Heart right ventricle (tissue), 16 donors: ENCODE measurements at regions not wholly inside any gene's neighbourhood (a gene's known extent, or its start where the extent isn't known, plus 50 kb on each side); places are given as distances from the start of the nearest gene placed in this dataset.
"Not testable (repeated sequence)": the region's sequence is repeated elsewhere in the genome, so short reads cannot be mapped to it uniquely, and the experiment has no call there.

Experiments used
- ATAC-seq, 8 donors: fragments of 200-7000 bp; cut with Tn5 transposase; one replicate each; pipeline ENCODE4 v1.9.1; 2020; ENCODE audit warnings: mild to moderate bottlenecking in 8 of 8, moderate library complexity in 8 of 8, moderate number of reproducible peaks in 1 of 8
- DNase-seq, 2 donors: peaks; one replicate each; pipeline ENCODE4 v3.0.0-alpha.2; 2020
- H3K27ac ChIP-seq, 10 donors: fragments of 200-600 bp; sonication (generic) in 2 of 10; one replicate each; pipeline versions ENCODE4 v1.5.0 to v1.8.0; 2020 to 2022; ENCODE audit warnings: mild to moderate bottlenecking in 3 of 10
- H3K27me3 ChIP-seq, 7 donors: fragments of 200-600 bp; one replicate each; pipeline ENCODE4 v1.8.0; 2021 to 2022; ENCODE audit warnings: mild to moderate bottlenecking in 2 of 7
- H3K36me3 ChIP-seq, 9 donors: fragments of 200-600 bp; sonication (generic) in 1 of 9; one replicate each; pipeline versions ENCODE4 v1.5.0 to v1.8.0; 2020 to 2022; ENCODE audit warnings: mild to moderate bottlenecking in 2 of 9
- H3K4me1 ChIP-seq, 9 donors: fragments of 200-600 bp; sonication (generic) in 1 of 9; one replicate each; pipeline versions ENCODE4 v1.5.0 to v1.8.0; 2020 to 2022; ENCODE audit warnings: mild to moderate bottlenecking in 4 of 9
- H3K4me3 ChIP-seq, 10 donors: fragments of 200-600 bp; sonication (generic) in 2 of 10; one replicate each; pipeline versions ENCODE4 v1.5.0 to v1.8.0; 2020 to 2022; ENCODE audit warnings: mild to moderate bottlenecking in 7 of 10, moderate library complexity in 2 of 10
- H3K9me3 ChIP-seq, 11 donors: fragments of 200-600 bp in 10 of 11; sonication (generic) in 2 of 11; one replicate each; pipeline versions ENCODE4 v1.5.0 to v1.8.0; 2013 to 2022; ENCODE audit warnings: mild to moderate bottlenecking in 2 of 11, control low read depth in 1 of 11, moderate library complexity in 1 of 11
- CTCF ChIP-seq, 9 donors: fragments of 200-600 bp; sonication (generic) in 2 of 9; IDR thresholded peaks; one replicate each; pipeline versions ENCODE4 v1.5.0 to v1.8.0; 2021 to 2022; ENCODE audit warnings: antibody characterized with exemption in 9 of 9, mild to moderate bottlenecking in 5 of 9, moderate library complexity in 1 of 9
- WGBS, 2 donors: extraction: QIAGEN DNeasy Blood & Tissue Kit; methylation state at CpG; one replicate each; pipeline ENCODE4 v1.1.7; 2013; ENCODE audit warnings: inconsistent platforms in 1 of 2; 5-methylcytosine and 5-hydroxymethylcytosine counted together
- intact Hi-C, 10 donors: fragments of 100-400 bp; cut with DNase I; formaldehyde crosslinking; loops; one replicate each; pipeline versions ENCODE4 v1.11.1 to v1.14.2; 2022
- donor health status: Arrhythmogenic right ventricular cardiomyopathy.
- donor health status: ischemic (EF 13 %, LVEDD 7.1; RV severe dilation, severe dysfunction).
- donor health status: healthy with polysubstance abuse.
- donor health status: DM: no; HTN: yes; CAD: no.
- donor health status: DM: no; HTN: no; CAD: no.
- donor health status: ischemic (EF 25% LVEDD 6.9; RV normal size, moderate dysfunction).
- donor health status: ischemic (EF 25% LVEDD 5.7; RV mildly dilated, moderate dysfunction).
- donor health status: healthy.
- donor health status: DM: yes; HTN: yes; CAD: no.
- donor health status: Ischemic cardiomyopathy.
- donor health status: ischemic (EF 35%, LVEDD 5.7; RV mildly dilated, moderate dysfunction).
- donor health status: nonischemic (EF 11% LVEDD 7.7; RV severe dilation, severe dysfunction).
- donor health status: DM: yes; HTN: yes; CAD: no.
- donor health status: PGD.
- donor health status: ischemic (EF 29% LVEDD 5.4; RV normal size, mild dysfunction).
- donor health status: nonischemic (EF 23%, LVEDD 6.1; RV moderate dilation, normal function).

GRCh38 chrX:115357326-115358120 lies 68.0 kb downstream of the LUZP4 start:
- H3K27ac ChIP-seq, result peak overlapping the region in 3 of 10 donors; percentile 30 to 58 (median 41)
- no peak for TF ChIP-seq CTCF (IDR thresholded peaks at IDR 0.05)
- peaks cover 0 to 12% (median 0%) of the 10 kb centered on the region in 9 donors for H3K4me1 ChIP-seq
- H3K27me3 ChIP-seq, result peaks cover 0 to 73% (median 0%) of the 10 kb centered on the region in 7 donors
- H3K4me3 ChIP-seq, result no peak overlapping the region
- intact Hi-C loops, result loop anchor here in 1 of 10 donors (10.0 kb wide), 1 partner anchor 207 kb away; the partner anchor contains the start of gene PLS3
- no peaks in the 10 kb centered on the region for H3K36me3 ChIP-seq
- H3K9me3 ChIP-seq, result no peaks in the 10 kb centered on the region
- WGBS, 2 donors, result 70% methylated on average over 3 of the region's 3 CpGs
- ATAC-seq (no peak), DNase-seq (no peak)

- ATAC-seq, H3K36me3 ChIP-seq, DNase-seq, H3K9me3 ChIP-seq, H3K4me3 ChIP-seq: not testable (repeated sequence)
- peaks cover 0 to 69% (median 0%) of the 10 kb centered on the region in 7 donors for H3K27me3 ChIP-seq
- H3K4me1 ChIP-seq, result peaks cover 0 to 12% (median 0%) of the 10 kb centered on the region in 9 donors
- intact Hi-C loops, result loop anchor here in 1 of 10 donors (10.0 kb wide), 1 partner anchor 205 kb away; the partner anchor contains the start of gene PLS3
- peak overlapping the region in 1 of 10 donors; percentile 58 for H3K27ac ChIP-seq
- 62 to 74% methylated on average over 7 of the region's 7 CpGs for WGBS, 2 donors
Measured at GRCh38 chrX:115359508-115359907, 70.0 kb downstream of the LUZP4 start.

GRCh38 chrX:115360220-115360781 lies 70.8 kb downstream of the LUZP4 start:
- H3K27ac ChIP-seq, result no peak overlapping the region
- H3K9me3 ChIP-seq, result no peaks in the 10 kb centered on the region
- ATAC-seq (peak in 1 of 8 donors; percentile 20), DNase-seq (no peak)
- TF ChIP-seq CTCF (IDR thresholded peaks at IDR 0.05), result no peak
- H3K4me3 ChIP-seq, result no peak overlapping the region
- H3K4me1 ChIP-seq, result peaks cover 0 to 12% (median 0%) of the 10 kb centered on the region in 9 donors
- 61 to 72% methylated on average over 2 of the region's 2 CpGs for WGBS, 2 donors
- H3K27me3 ChIP-seq, result peaks cover 0 to 61% (median 0%) of the 10 kb centered on the region in 7 donors
- intact Hi-C loops, result loop anchor here in 1 of 10 donors (10.0 kb wide), 1 partner anchor 94 kb away; no protein-coding TSS in a partner anchor
- H3K36me3 ChIP-seq, result no peaks in the 10 kb centered on the region

- no peak for DNase-seq
- Histone ChIP-seq H3K9me3 (no peaks in the 10 kb centered on the region), H3K36me3 (no peaks in the 10 kb centered on the region), H3K27me3 (peaks cover 0 to 63% (median 0%) of the 10 kb centered on the region in 7 donors), H3K4me3 (no peak overlapping the region), H3K27ac (no peak overlapping the region), H3K4me1 (peaks cover 0 to 11% (median 0%) of the 10 kb centered on the region in 9 donors)
- no peak for ATAC-seq
- TF ChIP-seq CTCF (IDR thresholded peaks at IDR 0.05), result no peak
- WGBS, 2 donors, result 90 to 93% methylated on average over 18 of the region's 18 CpGs
- intact Hi-C loops, result loop anchor here in 1 of 10 donors (10.0 kb wide), 1 partner anchor 92 kb away; no protein-coding TSS in a partner anchor
Measured at GRCh38 chrX:115362334-115363095, 73.0 kb downstream of the LUZP4 start.
